ENCODE measurements at regions not wholly inside any gene's neighbourhood (a gene's known extent, or its start where the extent isn't known, plus 50 kb on each side); places are given as distances from the start of the nearest gene placed in this dataset.

GRCh38 chr2:180905461-180905860 lies 74.9 kb upstream of the UBE2E3 start:
- intact Hi-C loops (cut with DNase I, micrococcal nuclease), result no loop called here
- Histone ChIP-seq H3K4me3 (no peak overlapping the region), H3K4me1 (ENCODE audit: low read depth) (no peaks in the 10 kb centered on the region), H3K9me3 (no peaks in the 10 kb centered on the region), H3K36me3 (ENCODE audit: low read depth) (no peaks in the 10 kb centered on the region)
- DNase-seq (no peak), ATAC-seq (no peak)
- TF ChIP-seq CTCF (IDR thresholded peaks at IDR 0.05), result no peak

- TF ChIP-seq CTCF (IDR thresholded peaks at IDR 0.05), result no peak
- H3K4me1 ChIP-seq (ENCODE audit: low read depth), result no peaks in the 10 kb centered on the region
- no peaks in the 10 kb centered on the region for H3K36me3 ChIP-seq (ENCODE audit: low read depth)
- ATAC-seq (no peak), DNase-seq (no peak)
- H3K9me3 ChIP-seq, result no peaks in the 10 kb centered on the region
- intact Hi-C loops (cut with DNase I, micrococcal nuclease), result no loop called here
- H3K4me3 ChIP-seq, result no peak overlapping the region
These were observed 75.4 kb upstream of the UBE2E3 start for GRCh38 chr2:180905002-180905401.

GRCh38 chr2:180901331-180901730 lies 79.1 kb upstream of the UBE2E3 start:
- Histone ChIP-seq H3K4me1 (ENCODE audit: low read depth) (no peaks in the 10 kb centered on the region), H3K9me3 (no peaks in the 10 kb centered on the region), H3K36me3 (ENCODE audit: low read depth) (no peaks in the 10 kb centered on the region), H3K4me3 (no peak overlapping the region)
- intact Hi-C loops (cut with DNase I, micrococcal nuclease), result no loop called here
- ATAC-seq, result no peak
- TF ChIP-seq CTCF (IDR thresholded peaks at IDR 0.05), result no peak
- no peak for DNase-seq

- TF ChIP-seq CTCF (IDR thresholded peaks at IDR 0.05), result no peak
- DNase-seq, result no peak
- intact Hi-C loops (cut with DNase I, micrococcal nuclease), result no loop called here
- Histone ChIP-seq H3K9me3 (no peaks in the 10 kb centered on the region), H3K36me3 (ENCODE audit: low read depth) (no peaks in the 10 kb centered on the region), H3K4me3 (no peak overlapping the region), H3K4me1 (ENCODE audit: low read depth) (no peaks in the 10 kb centered on the region)
- no peak for ATAC-seq
These were observed 86.7 kb upstream of the UBE2E3 start for GRCh38 chr2:180893752-180894151.

GRCh38 chr2:180892091-180892490 lies 88.3 kb upstream of the UBE2E3 start:
- no peak for ATAC-seq
- H3K4me3 ChIP-seq, result no peak overlapping the region
- no peaks in the 10 kb centered on the region for H3K36me3 ChIP-seq (ENCODE audit: low read depth)
- H3K9me3 ChIP-seq, result no peaks in the 10 kb centered on the region
- TF ChIP-seq CTCF (IDR thresholded peaks at IDR 0.05), result no peak
- intact Hi-C loops (cut with DNase I, micrococcal nuclease), result no loop called here
- H3K4me1 ChIP-seq (ENCODE audit: low read depth), result no peaks in the 10 kb centered on the region
- DNase-seq, result no peak

GRCh38 chr2:180891360-180891759 lies 89.0 kb upstream of the UBE2E3 start:
- DNase-seq (no peak), ATAC-seq (no peak)
- no peaks in the 10 kb centered on the region for H3K4me1 ChIP-seq (ENCODE audit: low read depth)
- TF ChIP-seq CTCF (IDR thresholded peaks at IDR 0.05), result no peak
- no peaks in the 10 kb centered on the region for H3K36me3 ChIP-seq (ENCODE audit: low read depth)
- no peaks in the 10 kb centered on the region for H3K9me3 ChIP-seq
- H3K4me3 ChIP-seq, result no peak overlapping the region
- intact Hi-C loops (cut with DNase I, micrococcal nuclease), result no loop called here
